AML-193 (cell line): ENCODE measurements at regions not wholly inside any gene's neighbourhood (a gene's known extent, or its start where the extent isn't known, plus 50 kb on each side); places are given as distances from the start of the nearest gene placed in this dataset.

Experiments
- DNase-seq, 2 experiments: peaks; one replicate each; lab custom pipeline; 2025; lab: John Stamatoyannopoulos, UW

GRCh38 chr20:10863337-10864060 is 189.7 kb upstream of the JAG1 start:
- no peak for DNase-seq

- DNase-seq = peak in 1 of 2 experiments; percentile 26
Measured at GRCh38 chr20:10864076-10864672, 190.4 kb upstream of the JAG1 start.

GRCh38 chr20:10868299-10868698 is 194.5 kb upstream of the JAG1 start:
- DNase-seq = no peak

GRCh38 chr20:10873026-10873425 is 199.2 kb upstream of the JAG1 start:
- no peak for DNase-seq

GRCh38 chr20:10875653-10876052 is 201.9 kb upstream of the JAG1 start:
- no peak for DNase-seq

- DNase-seq = no peak
Measured at GRCh38 chr20:10876558-10876957, 202.8 kb upstream of the JAG1 start.

GRCh38 chr20:10877342-10877741 is 203.5 kb upstream of the JAG1 start:
- DNase-seq = no peak

- DNase-seq = no peak
Measured at GRCh38 chr20:10883166-10883565, 209.4 kb upstream of the JAG1 start.

GRCh38 chr20:10893321-10893720 is 219.5 kb upstream of the JAG1 start:
- DNase-seq = no peak

- no peak for DNase-seq
Measured at GRCh38 chr20:10897336-10897735, 223.5 kb upstream of the JAG1 start.

- DNase-seq = no peak
Measured at GRCh38 chr20:10898552-10898951, 224.8 kb upstream of the JAG1 start.

GRCh38 chr20:10902174-10902573 is 228.4 kb upstream of the JAG1 start:
- DNase-seq = no peak

- no peak for DNase-seq
Measured at GRCh38 chr20:10902576-10903282, 228.9 kb upstream of the JAG1 start.

GRCh38 chr20:10906834-10907233 is 233.0 kb upstream of the JAG1 start:
- DNase-seq = no peak

- no peak for DNase-seq
Measured at GRCh38 chr20:10909803-10910202, 236.0 kb upstream of the JAG1 start.

- no peak for DNase-seq
Measured at GRCh38 chr20:10910535-10911178, 236.9 kb upstream of the JAG1 start.

GRCh38 chr20:10911298-10911697 is 237.5 kb upstream of the JAG1 start:
- no peak for DNase-seq

- no peak for DNase-seq
Measured at GRCh38 chr20:10915815-10916214, 242.0 kb upstream of the JAG1 start.

- no peak for DNase-seq
Measured at GRCh38 chr20:10916312-10916711, 242.5 kb upstream of the JAG1 start.

- DNase-seq = no peak
Measured at GRCh38 chr20:10917826-10918225, 244.0 kb upstream of the JAG1 start.

- DNase-seq = no peak
Measured at GRCh38 chr20:10919396-10920140, 245.8 kb upstream of the JAG1 start.

- DNase-seq = no peak
Measured at GRCh38 chr20:10920396-10920795, 246.6 kb upstream of the JAG1 start.
